ENCODE measurements at regions not wholly inside any gene's neighbourhood (a gene's known extent, or its start where the extent isn't known, plus 50 kb on each side); places are given as distances from the start of the nearest gene placed in this dataset.

GRCh38 chr7:84848219-84848973 is 338.5 kb downstream of the SEMA3D start:
- DNase-seq (ENCODE audit: low read depth), result peak; percentile 3
- TF ChIP-seq CTCF (IDR thresholded peaks at IDR 0.05; ENCODE audit: insufficient read depth, low read depth, low read length), result no peak
- H3K4me3 ChIP-seq (ENCODE audit: low read depth, low read length), result no peak overlapping the region

- no peak for DNase-seq (ENCODE audit: low read depth)
Measured at GRCh38 chr7:84847790-84848189, 339.1 kb downstream of the SEMA3D start.

GRCh38 chr7:84847038-84847437 is 339.8 kb downstream of the SEMA3D start:
- no peak for TF ChIP-seq CTCF (IDR thresholded peaks at IDR 0.05; ENCODE audit: insufficient read depth, low read depth, low read length)
- H3K4me3 ChIP-seq (ENCODE audit: low read depth, low read length), result no peak overlapping the region
- no peak for DNase-seq (ENCODE audit: low read depth)

More at GRCh38 chr7:84847790-84848189, 339.1 kb downstream of the SEMA3D start:
- no peak for TF ChIP-seq CTCF (IDR thresholded peaks at IDR 0.05; ENCODE audit: insufficient read depth, low read depth, low read length)
- H3K4me3 ChIP-seq (ENCODE audit: low read depth, low read length), result no peak overlapping the region

DNA sequence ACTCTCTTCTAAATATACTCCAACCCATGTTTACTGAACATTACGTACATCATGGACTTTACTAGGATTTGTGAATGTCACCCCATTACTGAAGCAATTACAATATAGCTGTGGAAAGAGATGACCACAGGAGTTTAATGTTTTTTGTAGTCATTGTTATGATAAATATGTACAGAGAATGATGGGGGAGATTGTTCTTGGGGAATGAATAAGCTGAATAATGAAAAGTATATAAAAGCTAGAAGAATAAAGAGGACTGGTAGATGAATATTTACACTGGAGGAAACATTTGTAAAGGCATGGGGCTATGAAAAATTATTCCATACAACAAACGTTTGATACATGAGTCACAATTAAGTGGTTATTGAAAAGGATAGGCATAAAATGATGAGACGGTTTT is 340.9 kb downstream of the SEMA3D start:
- H3K4me3 ChIP-seq (ENCODE audit: low read depth, low read length), result no peak overlapping the region
- no peak for DNase-seq (ENCODE audit: low read depth)
- TF ChIP-seq CTCF (IDR thresholded peaks at IDR 0.05; ENCODE audit: insufficient read depth, low read depth, low read length), result no peak

DNA sequence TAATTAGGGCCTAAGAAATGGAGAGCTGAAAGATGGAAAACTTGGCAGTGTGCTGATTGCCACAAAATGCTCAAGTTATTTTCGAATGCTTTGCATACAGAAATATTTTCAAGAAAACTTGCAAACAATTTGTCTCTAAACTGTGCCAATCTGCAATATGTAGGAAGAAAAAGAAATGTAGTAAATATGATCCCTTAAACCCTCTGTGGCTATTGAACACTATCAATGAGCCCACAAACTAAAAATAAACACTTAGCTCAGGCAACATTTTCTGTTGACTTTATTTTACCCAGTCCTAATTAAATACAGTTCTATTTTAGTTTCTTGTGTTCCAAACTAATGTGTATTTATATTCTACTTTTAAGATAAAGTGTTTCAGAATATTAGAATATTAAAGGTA is 342.1 kb downstream of the SEMA3D start:
- H3K4me3 ChIP-seq (ENCODE audit: low read depth, low read length), result no peak overlapping the region
- no peak for TF ChIP-seq CTCF (IDR thresholded peaks at IDR 0.05; ENCODE audit: insufficient read depth, low read depth, low read length)

DNA sequence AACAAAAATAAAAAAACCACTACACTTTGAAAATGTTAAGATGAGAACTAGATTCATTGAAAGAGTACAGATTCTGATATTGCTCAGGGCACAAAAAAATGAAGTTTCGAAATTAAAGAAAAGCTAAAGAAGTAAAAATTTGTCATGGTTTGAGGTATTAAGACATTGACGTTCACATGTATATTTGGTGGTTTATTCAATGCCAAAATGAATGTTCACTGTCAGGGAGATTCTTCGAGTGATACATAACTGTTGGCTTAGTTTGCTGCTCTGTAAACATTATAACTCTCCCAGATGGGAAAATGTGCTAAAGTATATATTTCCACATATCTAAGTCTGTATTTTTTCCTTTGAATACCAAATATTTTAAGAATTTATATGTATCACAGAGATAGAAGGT is 345.0 kb downstream of the SEMA3D start:
- no peak for TF ChIP-seq CTCF (IDR thresholded peaks at IDR 0.05; ENCODE audit: insufficient read depth, low read depth, low read length)
- H3K4me3 ChIP-seq (ENCODE audit: low read depth, low read length), result no peak overlapping the region
- DNase-seq (ENCODE audit: low read depth), result peak; percentile 28

More for the DNA sequence above, 342.1 kb downstream of the SEMA3D start:
- DNase-seq (ENCODE audit: low read depth), result no peak

GRCh38 chr7:84838857-84839256 is 348.0 kb downstream of the SEMA3D start:
- no peak for DNase-seq (ENCODE audit: low read depth)
- no peak overlapping the region for H3K4me3 ChIP-seq (ENCODE audit: low read depth, low read length)
- no peak for TF ChIP-seq CTCF (IDR thresholded peaks at IDR 0.05; ENCODE audit: insufficient read depth, low read depth, low read length)

Data from fibroblast of villous mesenchyme (primary cell).